ENCODE measurements at regions not wholly inside any gene's neighbourhood (a gene's known extent, or its start where the extent isn't known, plus 50 kb on each side); places are given as distances from the start of the nearest gene placed in this dataset.

GRCh38 chr2:59665021-59665420 is 888.4 kb downstream of the BCL11A start:
- Histone ChIP-seq H3K79me1 (ENCODE audit: low read length) (no peaks in the 10 kb centered on the region), H3K9ac (ENCODE audit: low read length) (no peak overlapping the region), H2AK5ac (ENCODE audit: low read length) (no peak overlapping the region), H3K23ac (ENCODE audit: low read length) (no peak overlapping the region), H3K4ac (ENCODE audit: low read depth, low read length) (no peak overlapping the region), H3K79me2 (ENCODE audit: control insufficient read depth, insufficient read depth, low read length) (no peaks in the 10 kb centered on the region), H2BK120ac (ENCODE audit: low read depth, low read length) (no peak overlapping the region), H3K36me3 (ENCODE audit: control insufficient read depth, insufficient read depth, low read length) (no peaks in the 10 kb centered on the region), H4K8ac (ENCODE audit: low read depth, low read length) (no peak overlapping the region), H2BK15ac (replicated peaks; ENCODE audit: low read depth) (no peak overlapping the region), H3K4me2 (ENCODE audit: low read length) (no peak overlapping the region), H2BK5ac (ENCODE audit: low read length) (no peak overlapping the region), H3K27ac (ENCODE audit: low read depth, low read length) (no peak overlapping the region), H3K4me1 (ENCODE audit: control insufficient read depth, low read depth, low read length) (no peaks in the 10 kb centered on the region), H3K4me3 (ENCODE audit: low read length) (no peak overlapping the region), H3K56ac (ENCODE audit: low read length) (no peak overlapping the region), H4K5ac (ENCODE audit: low read length) (no peak overlapping the region), H3K27me3 (ENCODE audit: insufficient read depth, low read length, poor library complexity) (no peaks in the 10 kb centered on the region), H3K18ac (ENCODE audit: low read length) (no peak overlapping the region)
- no peak for DNase-seq
- WGBS (ENCODE audit: extremely low coverage, insufficient coverage, low lambda C conversion rate) = no CpG with 5 or more reads among the region's 10 CpGs

- Histone ChIP-seq H2BK5ac (ENCODE audit: low read length) (no peak overlapping the region), H3K27ac (ENCODE audit: low read depth, low read length) (no peak overlapping the region), H3K4me2 (ENCODE audit: low read length) (no peak overlapping the region), H4K8ac (ENCODE audit: low read depth, low read length) (no peak overlapping the region), H3K23ac (ENCODE audit: low read length) (no peak overlapping the region), H3K27me3 (ENCODE audit: insufficient read depth, low read length, poor library complexity) (no peaks in the 10 kb centered on the region), H3K79me1 (ENCODE audit: low read length) (no peaks in the 10 kb centered on the region), H2AK5ac (ENCODE audit: low read length) (no peak overlapping the region), H3K36me3 (ENCODE audit: control insufficient read depth, insufficient read depth, low read length) (no peaks in the 10 kb centered on the region), H2BK15ac (replicated peaks; ENCODE audit: low read depth) (no peak overlapping the region), H3K79me2 (ENCODE audit: control insufficient read depth, insufficient read depth, low read length) (no peaks in the 10 kb centered on the region), H4K5ac (ENCODE audit: low read length) (no peak overlapping the region), H3K4me3 (ENCODE audit: low read length) (no peak overlapping the region), H3K4me1 (ENCODE audit: control insufficient read depth, low read depth, low read length) (no peaks in the 10 kb centered on the region), H3K9ac (ENCODE audit: low read length) (no peak overlapping the region), H3K18ac (ENCODE audit: low read length) (no peak overlapping the region), H3K4ac (ENCODE audit: low read depth, low read length) (no peak overlapping the region), H3K56ac (ENCODE audit: low read length) (no peak overlapping the region), H2BK120ac (ENCODE audit: low read depth, low read length) (no peak overlapping the region)
- WGBS (ENCODE audit: extremely low coverage, insufficient coverage, low lambda C conversion rate) = no CpG with 5 or more reads among the region's 11 CpGs
- DNase-seq = no peak
These were observed 891.2 kb downstream of the BCL11A start for GRCh38 chr2:59662127-59662861.

- H2BK15ac ChIP-seq (replicated peaks; ENCODE audit: low read depth) = no peak overlapping the region
- no peaks in the 10 kb centered on the region for H3K36me3 ChIP-seq (ENCODE audit: control insufficient read depth, insufficient read depth, low read length)
- H3K56ac ChIP-seq (ENCODE audit: low read length) = no peak overlapping the region
- H3K18ac ChIP-seq (ENCODE audit: low read length) = no peak overlapping the region
- no peak overlapping the region for H4K8ac ChIP-seq (ENCODE audit: low read depth, low read length)
- H3K79me1 ChIP-seq (ENCODE audit: low read length) = no peaks in the 10 kb centered on the region
- no peak overlapping the region for H3K9ac ChIP-seq (ENCODE audit: low read length)
- H3K4me3 ChIP-seq (ENCODE audit: low read length) = no peak overlapping the region
- no peak overlapping the region for H4K5ac ChIP-seq (ENCODE audit: low read length)
- no peak overlapping the region for H3K4ac ChIP-seq (ENCODE audit: low read depth, low read length)
- no peak overlapping the region for H2BK5ac ChIP-seq (ENCODE audit: low read length)
- H3K27ac ChIP-seq (ENCODE audit: low read depth, low read length) = no peak overlapping the region
- no peaks in the 10 kb centered on the region for H3K79me2 ChIP-seq (ENCODE audit: control insufficient read depth, insufficient read depth, low read length)
- no CpG with 5 or more reads among the region's 4 CpGs for WGBS (ENCODE audit: extremely low coverage, insufficient coverage, low lambda C conversion rate)
- H2BK120ac ChIP-seq (ENCODE audit: low read depth, low read length) = no peak overlapping the region
- no peak overlapping the region for H3K23ac ChIP-seq (ENCODE audit: low read length)
- H3K4me2 ChIP-seq (ENCODE audit: low read length) = no peak overlapping the region
- H3K27me3 ChIP-seq (ENCODE audit: insufficient read depth, low read length, poor library complexity) = no peaks in the 10 kb centered on the region
- no peaks in the 10 kb centered on the region for H3K4me1 ChIP-seq (ENCODE audit: control insufficient read depth, low read depth, low read length)
- DNase-seq = no peak
- no peak overlapping the region for H2AK5ac ChIP-seq (ENCODE audit: low read length)
These were observed 893.2 kb downstream of the BCL11A start for GRCh38 chr2:59660262-59660661.

GRCh38 chr2:59658906-59659635 is 894.4 kb downstream of the BCL11A start:
- no CpG with 5 or more reads among the region's 7 CpGs for WGBS (ENCODE audit: extremely low coverage, insufficient coverage, low lambda C conversion rate)
- H3K4me3 ChIP-seq (ENCODE audit: low read length) = no peak overlapping the region
- H2BK5ac ChIP-seq (ENCODE audit: low read length) = no peak overlapping the region
- no peak overlapping the region for H2BK15ac ChIP-seq (replicated peaks; ENCODE audit: low read depth)
- H3K27ac ChIP-seq (ENCODE audit: low read depth, low read length) = no peak overlapping the region
- H3K79me1 ChIP-seq (ENCODE audit: low read length) = no peaks in the 10 kb centered on the region
- no peaks in the 10 kb centered on the region for H3K36me3 ChIP-seq (ENCODE audit: control insufficient read depth, insufficient read depth, low read length)
- H3K56ac ChIP-seq (ENCODE audit: low read length) = no peak overlapping the region
- no peak overlapping the region for H2BK120ac ChIP-seq (ENCODE audit: low read depth, low read length)
- no peak overlapping the region for H3K4me2 ChIP-seq (ENCODE audit: low read length)
- no peaks in the 10 kb centered on the region for H3K27me3 ChIP-seq (ENCODE audit: insufficient read depth, low read length, poor library complexity)
- H4K5ac ChIP-seq (ENCODE audit: low read length) = no peak overlapping the region
- H2AK5ac ChIP-seq (ENCODE audit: low read length) = no peak overlapping the region
- H3K4ac ChIP-seq (ENCODE audit: low read depth, low read length) = no peak overlapping the region
- H3K18ac ChIP-seq (ENCODE audit: low read length) = peak overlapping the region; percentile 51
- DNase-seq = no peak
- no peak overlapping the region for H3K9ac ChIP-seq (ENCODE audit: low read length)
- no peaks in the 10 kb centered on the region for H3K79me2 ChIP-seq (ENCODE audit: control insufficient read depth, insufficient read depth, low read length)
- H3K23ac ChIP-seq (ENCODE audit: low read length) = no peak overlapping the region
- H3K4me1 ChIP-seq (ENCODE audit: control insufficient read depth, low read depth, low read length) = no peaks in the 10 kb centered on the region
- no peak overlapping the region for H4K8ac ChIP-seq (ENCODE audit: low read depth, low read length)

GRCh38 chr2:59655809-59656208 is 897.6 kb downstream of the BCL11A start:
- Histone ChIP-seq H4K8ac (ENCODE audit: low read depth, low read length) (no peak overlapping the region), H3K36me3 (ENCODE audit: control insufficient read depth, insufficient read depth, low read length) (no peaks in the 10 kb centered on the region), H2AK5ac (ENCODE audit: low read length) (no peak overlapping the region), H3K79me1 (ENCODE audit: low read length) (no peaks in the 10 kb centered on the region), H3K18ac (ENCODE audit: low read length) (no peak overlapping the region), H3K56ac (ENCODE audit: low read length) (no peak overlapping the region), H2BK120ac (ENCODE audit: low read depth, low read length) (no peak overlapping the region), H3K4ac (ENCODE audit: low read depth, low read length) (no peak overlapping the region), H2BK5ac (ENCODE audit: low read length) (no peak overlapping the region), H3K4me1 (ENCODE audit: control insufficient read depth, low read depth, low read length) (no peaks in the 10 kb centered on the region), H3K4me3 (ENCODE audit: low read length) (no peak overlapping the region), H3K79me2 (ENCODE audit: control insufficient read depth, insufficient read depth, low read length) (no peaks in the 10 kb centered on the region), H3K4me2 (ENCODE audit: low read length) (no peak overlapping the region), H3K23ac (ENCODE audit: low read length) (no peak overlapping the region), H3K27me3 (ENCODE audit: insufficient read depth, low read length, poor library complexity) (no peaks in the 10 kb centered on the region), H2BK15ac (replicated peaks; ENCODE audit: low read depth) (no peak overlapping the region), H3K9ac (ENCODE audit: low read length) (no peak overlapping the region), H3K27ac (ENCODE audit: low read depth, low read length) (no peak overlapping the region), H4K5ac (ENCODE audit: low read length) (no peak overlapping the region)
- DNase-seq = no peak
- 100% methylated on average over 2 of the region's 9 CpGs for WGBS (ENCODE audit: extremely low coverage, insufficient coverage, low lambda C conversion rate)

Measured in mesendoderm (in vitro differentiated cells).